HG02870 (cell line): ENCODE measurements at regions not wholly inside any gene's neighbourhood (a gene's known extent, or its start where the extent isn't known, plus 50 kb on each side); places are given as distances from the start of the nearest gene placed in this dataset.
"Not testable (repeated sequence)": the region's sequence is repeated elsewhere in the genome, so short reads cannot be mapped to it uniquely, and the experiment has no call there.

ENCODE experiments used
- ATAC-seq: cut with Tn5 transposase; IDR thresholded peaks from one replicate; pipeline ENCODE4 v1.9.1; 2021; ENCODE audit warnings: mild to moderate bottlenecking, moderate library complexity; ENCODE audit not compliant: unreplicated experiment

GRCh38 chr5:114953565-114953964 is 216.1 kb downstream of the TRIM36 start:
- ATAC-seq: peak; percentile 60

GRCh38 chr5:114952876-114953275 is 216.8 kb downstream of the TRIM36 start:
- no peak for ATAC-seq

GRCh38 chr5:114949756-114950155 is 220.0 kb downstream of the TRIM36 start:
- ATAC-seq: no peak

DNA sequence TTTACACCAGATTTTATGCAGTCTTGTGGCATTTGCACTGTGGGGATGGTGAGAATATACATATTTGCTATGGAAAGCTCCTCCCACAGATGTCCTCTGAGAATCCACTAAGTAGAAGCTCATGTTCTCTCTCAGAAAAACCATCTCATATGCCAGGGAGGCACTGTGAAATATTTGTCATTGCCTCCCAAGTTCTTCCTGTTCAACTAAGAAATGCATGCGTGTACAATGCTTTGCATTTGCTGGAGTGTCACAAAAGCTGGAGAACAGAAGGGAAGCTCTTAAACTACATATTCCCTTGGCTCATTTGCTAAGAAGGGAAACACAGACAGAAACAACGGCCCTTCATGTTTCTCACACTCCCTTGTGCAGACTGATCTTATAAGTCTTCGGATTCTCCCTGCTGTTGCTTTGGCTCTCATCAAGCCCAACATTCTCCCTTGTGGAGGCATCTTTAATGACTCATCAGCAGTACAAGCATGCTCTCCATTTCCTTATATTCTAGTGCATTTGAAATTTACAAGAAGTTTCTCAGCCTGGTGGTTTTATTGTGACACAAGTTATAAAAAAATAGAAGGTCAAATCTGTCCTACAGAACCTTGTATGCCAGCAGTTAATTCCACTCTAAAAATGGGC is 220.6 kb downstream of the TRIM36 start:
- no peak for ATAC-seq

DNA sequence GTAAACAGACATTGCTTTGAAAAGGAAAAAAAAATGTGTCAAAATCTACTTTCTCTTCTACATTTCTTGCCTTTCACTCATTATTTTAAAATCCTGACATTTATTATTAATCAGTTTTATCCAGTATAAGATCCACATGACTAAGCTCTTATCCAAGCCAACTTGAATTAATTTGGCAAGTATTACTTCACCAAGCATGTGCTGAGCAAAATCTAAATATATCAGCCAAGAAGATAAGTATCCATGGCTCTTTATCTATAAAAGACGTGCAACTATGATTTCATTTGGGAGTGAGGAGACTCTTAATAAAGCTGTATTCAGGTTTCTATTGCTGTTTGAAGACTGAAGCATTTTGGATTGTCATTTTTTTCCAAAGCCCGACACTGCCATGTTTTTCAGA is 221.3 kb downstream of the TRIM36 start:
- ATAC-seq: no peak

- ATAC-seq: no peak
These were observed 229.0 kb downstream of the TRIM36 start for GRCh38 chr5:114940709-114941108.

GRCh38 chr5:114935490-114935889 is 234.2 kb downstream of the TRIM36 start:
- no peak for ATAC-seq

DNA sequence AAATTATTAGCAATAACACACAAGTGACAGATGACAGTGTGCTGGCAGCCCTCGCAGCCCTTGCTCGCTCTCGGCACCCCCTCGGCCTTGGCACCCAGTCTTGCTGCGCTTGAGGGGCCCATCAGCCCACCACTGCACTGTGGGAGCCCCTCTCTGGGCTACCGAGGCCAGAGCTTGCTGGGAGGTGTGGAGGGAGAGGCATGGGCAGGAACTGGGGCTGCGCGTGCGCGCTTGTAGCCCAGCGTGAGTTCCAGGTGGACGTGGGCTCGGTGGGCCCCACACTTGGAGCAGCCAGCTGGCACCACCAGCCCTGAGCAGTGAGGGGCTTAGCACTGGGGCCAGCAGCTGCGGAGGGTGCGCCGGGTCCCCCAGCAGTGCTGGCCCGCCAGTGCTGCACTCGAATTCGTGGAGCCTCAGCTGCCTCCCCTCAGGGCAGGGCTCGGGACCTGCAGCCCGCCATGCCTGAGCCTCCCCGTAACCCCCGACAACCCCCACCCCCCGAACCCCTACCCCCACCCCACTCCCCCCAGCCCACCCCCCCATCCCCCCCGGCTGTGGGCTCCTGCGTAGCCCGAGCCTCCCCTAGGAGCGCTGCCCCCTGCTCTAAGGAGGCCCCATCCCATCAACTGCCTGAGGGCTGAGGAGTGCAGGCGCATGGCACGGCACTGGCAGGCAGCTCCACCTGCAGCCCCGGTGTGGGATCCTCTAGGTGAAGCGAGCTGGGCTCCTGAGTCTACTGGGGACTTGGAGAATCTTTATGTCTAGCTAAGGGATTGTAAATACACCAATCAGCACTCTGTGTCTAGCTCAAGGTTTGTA is 240.9 kb downstream of the TRIM36 start:
- no peak for ATAC-seq

GRCh38 chr5:114924769-114925168 is 244.9 kb downstream of the TRIM36 start:
- ATAC-seq: no peak

DNA sequence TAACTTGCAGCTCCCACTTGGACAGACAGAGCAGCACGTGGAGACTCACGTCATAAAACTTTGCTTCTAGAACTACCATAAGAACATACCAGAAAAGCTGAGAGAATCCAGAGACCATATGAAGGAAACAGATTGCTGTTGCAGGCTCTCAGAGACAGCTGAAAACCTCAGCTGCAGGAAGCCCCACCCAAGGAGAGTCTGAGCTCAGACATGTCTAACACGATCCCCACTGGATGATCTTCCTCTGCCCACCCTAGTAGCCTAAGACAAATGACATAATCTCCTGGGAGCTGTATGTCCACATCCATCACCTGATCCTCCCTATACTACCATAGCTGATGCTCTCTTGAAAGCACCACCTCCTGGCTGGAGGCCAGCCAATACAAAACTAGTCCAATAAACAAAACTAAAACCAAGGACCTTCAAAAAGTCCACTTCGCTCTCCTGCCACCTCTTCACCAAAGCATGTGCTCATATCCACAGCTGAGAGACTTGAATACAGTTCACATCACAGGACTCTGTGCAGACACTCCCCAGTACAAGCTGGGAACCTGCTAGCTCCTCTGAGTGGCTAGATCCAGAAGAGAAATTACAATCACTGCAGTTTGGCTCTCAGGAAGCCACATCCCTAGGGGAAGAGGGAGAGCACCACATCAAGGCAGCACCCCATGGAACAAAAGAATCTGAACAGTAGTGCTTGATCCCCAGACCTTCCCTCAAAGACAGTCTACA is 257.4 kb downstream of the TRIM36 start:
- no peak for ATAC-seq

DNA sequence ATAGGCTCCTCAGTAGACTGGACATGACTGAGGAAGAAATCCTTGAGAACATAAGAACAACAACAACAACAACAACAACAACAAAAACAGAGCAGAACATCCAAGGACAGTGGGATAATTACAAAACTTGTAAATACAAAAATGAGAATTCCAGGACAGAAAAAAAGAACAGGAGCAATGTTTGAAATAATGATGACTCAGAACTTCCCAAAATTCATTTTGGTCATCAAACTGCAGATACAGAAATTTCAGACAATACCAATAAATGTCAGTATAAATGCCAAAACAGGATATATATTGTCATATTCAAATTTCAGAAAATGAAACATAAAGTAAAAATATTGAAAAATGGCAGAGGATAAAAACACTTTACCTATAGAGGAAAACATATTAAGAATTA is 259.0 kb downstream of the TRIM36 start:
- no peak for ATAC-seq

DNA sequence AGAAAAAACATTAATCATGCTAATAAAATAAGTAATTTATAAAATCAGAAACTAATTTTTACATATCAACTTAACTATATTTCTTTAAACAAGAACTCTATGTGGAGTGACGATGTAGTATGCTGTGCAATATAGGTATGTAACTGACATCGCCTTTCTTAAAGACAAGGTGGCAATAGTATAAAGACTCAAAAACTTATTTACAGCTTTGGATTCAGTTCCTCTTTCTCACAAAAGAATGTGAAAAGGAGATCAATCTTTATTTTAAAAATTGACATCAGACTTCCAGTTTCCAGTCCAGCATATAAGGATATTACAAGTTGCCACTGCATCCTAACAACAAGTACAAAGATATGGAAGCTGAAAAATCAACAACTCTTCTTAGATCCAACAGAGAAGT is 260.3 kb downstream of the TRIM36 start:
- ATAC-seq: no peak

DNA sequence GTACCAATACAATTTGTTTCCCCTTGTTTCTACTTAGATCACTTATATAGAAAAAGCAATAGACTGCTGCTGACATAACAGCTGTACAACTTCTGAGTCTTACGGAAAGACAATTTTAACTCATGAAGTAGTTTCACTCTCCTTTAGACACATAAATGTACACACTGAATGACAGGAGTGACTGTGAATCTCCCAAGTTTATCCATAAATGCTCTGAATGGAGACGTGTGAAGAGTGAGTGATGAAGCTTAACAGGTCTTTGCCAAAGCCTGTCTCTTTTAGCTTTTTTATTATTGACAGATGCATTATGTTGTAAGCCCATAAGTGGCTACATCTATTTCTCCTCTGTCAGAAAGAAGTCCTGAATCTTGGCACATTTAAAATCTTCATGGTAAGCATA is 265.9 kb downstream of the TRIM36 start:
- ATAC-seq: no peak

GRCh38 chr5:114898602-114899001 is 271.1 kb downstream of the TRIM36 start:
- no peak for ATAC-seq

DNA sequence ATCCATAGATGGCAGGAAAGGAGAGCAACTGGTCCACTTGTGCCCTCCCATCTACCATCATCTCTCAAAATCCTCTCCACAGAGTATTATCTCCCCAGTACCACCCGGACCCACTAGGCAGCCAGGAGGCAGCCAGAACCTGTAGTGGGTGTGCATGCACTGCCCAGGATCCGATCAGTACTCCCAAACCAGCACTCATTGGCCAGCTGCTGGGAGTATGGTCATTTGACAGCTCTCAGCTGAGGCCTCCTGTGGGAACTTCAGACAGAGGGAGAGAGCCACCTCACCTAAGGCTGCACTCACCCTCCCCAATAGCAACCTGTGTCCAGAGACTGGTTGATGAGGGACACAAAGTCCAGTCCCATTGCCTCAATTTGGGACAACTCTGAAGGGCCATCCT is 286.0 kb downstream of the TRIM36 start:
- ATAC-seq: no peak

DNA sequence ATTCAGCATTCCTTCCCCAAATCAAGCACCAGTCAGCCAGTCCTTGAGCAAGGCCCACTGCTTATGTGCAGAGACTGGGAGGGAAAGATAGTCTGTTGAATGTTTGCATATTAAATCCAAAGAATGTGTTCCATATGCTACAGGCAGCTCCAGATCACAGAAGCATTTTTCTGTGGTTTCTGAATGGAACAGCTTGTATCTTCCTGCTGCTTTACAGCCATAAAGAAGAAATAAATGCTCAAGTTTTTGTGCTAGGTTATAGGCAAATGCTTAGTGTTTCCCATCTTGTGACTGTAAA is 310.3 kb downstream of the TRIM36 start:
- no peak for ATAC-seq

DNA sequence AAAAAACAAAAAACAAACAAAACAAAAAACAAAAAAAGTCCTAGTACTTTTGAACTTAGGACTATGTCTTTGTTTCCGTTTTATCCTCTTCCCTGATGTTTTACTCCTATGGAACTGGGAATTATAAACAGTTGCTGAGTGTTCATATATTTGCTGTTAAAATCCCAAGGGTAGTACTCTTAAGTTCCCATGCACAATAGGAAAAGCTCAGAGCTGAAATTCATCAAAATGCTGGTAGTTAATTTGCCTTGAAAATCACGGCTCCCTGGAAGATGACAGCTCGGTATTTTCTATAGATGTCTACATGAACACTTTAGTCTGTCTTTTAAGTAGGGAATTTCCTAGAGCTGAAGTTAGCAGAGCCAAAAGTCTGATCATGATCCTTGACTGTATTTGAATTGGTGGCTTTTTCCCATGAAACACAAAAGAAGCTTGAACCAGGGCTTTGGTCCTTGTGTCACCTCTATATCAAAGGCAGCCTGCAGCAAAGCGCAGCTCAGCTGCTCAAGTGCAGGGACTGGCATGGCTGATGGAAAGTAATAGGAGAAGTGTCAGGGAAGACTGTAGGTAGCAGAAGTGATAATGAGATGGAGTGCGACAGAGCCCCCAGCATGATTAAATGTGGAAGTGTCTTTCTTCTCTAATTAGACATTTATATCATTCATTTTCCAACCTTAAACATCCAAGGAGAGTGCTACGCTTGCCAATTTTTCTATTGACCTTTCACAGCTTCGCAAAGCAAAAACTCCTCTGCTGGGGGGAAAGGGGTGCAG is 310.9 kb downstream of the TRIM36 start:
- no peak for ATAC-seq

DNA sequence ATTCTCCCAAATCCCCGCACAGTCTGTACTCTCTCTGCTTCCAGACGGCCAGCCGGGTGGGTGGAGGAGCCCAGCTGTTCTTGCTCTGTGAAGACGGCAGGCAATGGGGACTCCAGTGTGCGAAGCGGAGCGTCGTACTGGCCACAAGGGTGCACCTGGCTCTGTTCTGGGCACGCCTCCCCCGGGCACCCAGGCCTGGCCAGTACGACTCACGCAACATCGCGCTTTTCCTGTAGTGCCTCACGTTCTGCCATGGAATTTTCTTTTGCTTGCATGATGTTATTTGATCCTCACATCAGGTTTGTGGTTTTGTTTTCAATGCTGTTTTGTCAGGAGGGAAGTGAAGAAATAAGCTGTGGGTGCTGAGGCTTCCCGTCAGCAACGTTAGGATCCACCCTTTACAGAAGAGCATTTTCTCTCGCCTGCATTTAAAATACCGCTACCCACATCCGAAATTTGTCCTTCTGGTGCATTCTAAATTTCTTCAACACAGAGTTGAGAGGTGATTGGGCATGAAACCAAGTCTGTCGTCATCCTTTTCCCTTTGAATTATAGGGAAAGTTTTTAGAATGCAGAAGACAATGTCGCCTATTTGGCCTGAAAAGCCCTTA is 311.7 kb downstream of the TRIM36 start:
- ATAC-seq: no peak

DNA sequence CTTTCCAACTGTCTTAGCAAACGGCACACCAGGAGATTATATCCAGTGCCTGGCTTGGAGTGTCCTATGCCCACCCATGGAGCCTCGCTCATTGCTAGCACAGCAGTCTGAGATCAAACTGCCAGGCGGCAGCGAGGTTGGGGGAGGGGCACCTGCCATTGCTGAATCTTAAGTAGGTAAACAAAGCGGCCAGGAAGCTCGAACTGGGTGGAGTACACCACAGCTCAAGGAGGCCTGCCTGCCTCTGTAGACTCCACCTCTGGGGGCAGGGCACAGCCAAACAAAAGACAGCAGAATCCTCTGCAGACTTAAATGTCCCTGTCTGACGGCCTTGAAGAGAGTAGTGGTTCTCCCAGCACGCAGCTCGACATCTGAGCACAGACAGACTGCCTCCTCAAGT is 325.0 kb downstream of the TRIM36 start:
- not testable (repeated sequence) for ATAC-seq

DNA sequence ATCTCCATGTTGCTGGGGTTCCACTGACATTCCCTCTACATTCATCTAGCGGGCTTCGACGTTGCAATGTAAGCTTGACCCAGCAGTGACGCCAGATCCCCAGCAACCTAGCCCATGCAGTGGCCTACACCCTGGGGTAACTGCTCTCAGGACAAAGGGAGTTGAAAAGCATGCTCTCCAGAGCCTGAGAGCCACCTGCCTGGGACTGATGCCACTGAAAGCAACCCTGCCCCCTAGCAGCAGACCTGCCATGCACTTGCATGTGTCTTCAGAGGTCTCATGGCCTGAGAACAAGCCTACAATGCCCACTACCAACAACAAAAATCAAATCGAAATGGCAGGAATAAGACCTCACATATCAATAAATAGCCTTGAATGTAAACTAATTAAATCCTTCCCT is 330.3 kb downstream of the TRIM36 start:
- no peak for ATAC-seq

DNA sequence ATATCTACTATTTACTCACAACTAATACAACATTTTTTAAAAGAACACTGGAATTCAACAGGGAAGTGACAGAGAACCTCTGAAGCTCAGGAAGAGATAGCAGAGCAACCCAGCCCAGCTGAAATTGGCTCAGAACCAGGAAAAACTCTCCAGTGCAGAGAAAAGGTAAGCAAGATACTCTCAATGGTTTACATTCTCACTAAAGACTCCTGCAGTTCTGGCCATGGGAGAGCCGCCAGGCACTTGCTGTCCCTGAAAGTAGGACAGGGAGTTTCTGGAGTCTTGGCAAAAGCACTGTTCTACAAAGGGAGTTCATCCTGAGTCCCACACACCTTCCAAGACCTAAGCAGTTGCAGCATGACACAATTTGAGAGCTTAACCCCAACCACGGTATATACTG is 330.8 kb downstream of the TRIM36 start:
- no peak for ATAC-seq
